K562 (cell line): ENCODE measurements at regions not wholly inside any gene's neighbourhood (a gene's known extent, or its start where the extent isn't known, plus 50 kb on each side); places are given as distances from the start of the nearest gene placed in this dataset.
"Not testable (repeated sequence)": the region's sequence is repeated elsewhere in the genome, so short reads cannot be mapped to it uniquely, and the experiment has no call there.

Experiments
- ATF7 ChIP-seq: fragments of 450-650 bp; IDR thresholded peaks from 2 replicates; pipeline ENCODE4 v1.7.1; 2014; ENCODE audit warnings: mild to moderate bottlenecking, moderate library complexity
- BHLHE40 ChIP-seq: IDR thresholded peaks from 2 replicates; pipeline ENCODE4 v1.6.1; 2011; ENCODE audit warnings: low read length, improper control_type of control experiment
- CTCF ChIP-seq, 3 experiments: IDR thresholded peaks in 2 of 3; conservative IDR thresholded peaks in 1 of 3; 2 replicates each; pipeline ENCODE4 v1.5.1; 2011 to 2012; ENCODE audit warnings: low read length in 3 of 3, mild to moderate bottlenecking in 3 of 3, control low read depth in 2 of 3, improper control_type of control experiment in 1 of 3, inconsistent platforms in 1 of 3, low read depth in 1 of 3, mixed read lengths in 1 of 3, moderate library complexity in 1 of 3; ENCODE audit not compliant: insufficient read depth in 2 of 3
- EP300 ChIP-seq: IDR thresholded peaks from 2 replicates; pipeline ENCODE4 v1.6.1; 2012; ENCODE audit warnings: low read length, improper control_type of control experiment
- MBD1 ChIP-seq: fragments of 250-450 bp; sonication (Bioruptor Pico); IDR thresholded peaks from 2 replicates; pipeline ENCODE4 v1.8.0; 2022; ENCODE audit warnings: inconsistent platforms
- THRAP3 ChIP-seq: fragments of 450-650 bp; IDR thresholded peaks from 2 replicates; pipeline ENCODE4 v1.6.1; 2016; ENCODE audit warnings: mild to moderate bottlenecking, inconsistent platforms, borderline replicate concordance

GRCh38 chr10:56447613-56448012, 86.6 kb upstream of the ZWINT start:
- not testable (repeated sequence) for TF ChIP-seq EP300; ATF7; MBD1 (CRISPR knock-in tag); BHLHE40; THRAP3; CTCF (IDR thresholded peaks at IDR 0.05 in 2 of 3, conservative IDR thresholded peaks at IDR 0.05 in 1 of 3; ENCODE audit: insufficient read depth in 2 of 3, low read depth in 1 of 3, low read length in 3 of 3)
